Panc1 (cell line): ENCODE measurements at regions not wholly inside any gene's neighbourhood (a gene's known extent, or its start where the extent isn't known, plus 50 kb on each side); places are given as distances from the start of the nearest gene placed in this dataset.

ENCODE experiments used
- ATAC-seq: fragments of 200-7000 bp; cut with Tn5 transposase; 2 replicates; pipeline ENCODE4 v1.9.1; 2020; ENCODE audit warnings: mild to moderate bottlenecking, moderate library complexity
- BruUV-seq: library from RNA; stranded (reverse); fragments of 400-500 nt; replicated peaks from 2 replicates; lab custom pipeline; 2021; lab: Mats Ljungman, UMichigan
- CTCF ChIA-PET: fragments of 300-600 bp; sonication (Branson Sonifier 250); formaldehyde crosslinking; loops from one replicate; lab custom pipeline; 2022; ENCODE audit warnings: antibody characterized with exemption; lab: Charles Lee
- POLR2A ChIA-PET: fragments of 300-600 bp; sonication (Branson Sonifier 250); formaldehyde crosslinking; loops from one replicate; lab custom pipeline; 2022; ENCODE audit warnings: antibody characterized with exemption; lab: Charles Lee
- DNase-seq: peaks from one replicate; pipeline ENCODE4 v3.0.0-alpha.2; 2010; ENCODE audit warnings: low read depth, low spot score
- H3K27ac ChIP-seq: 2 replicates; pipeline ENCODE4 v1.5.1; 2011; ENCODE audit warnings: mild to moderate bottlenecking, low read length, inconsistent platforms
- H3K27me3 ChIP-seq: fragments of 200-500 bp; sonication (Bioruptor generic); 2 replicates; pipeline ENCODE4 v1.6.0; 2014; ENCODE audit warnings: low read length, inconsistent platforms; ENCODE audit not compliant: control insufficient read depth, insufficient read depth
- H3K36me3 ChIP-seq: fragments of 200-500 bp; sonication (Bioruptor generic); 2 replicates; pipeline ENCODE4 v1.5.1; 2014; ENCODE audit warnings: inconsistent platforms, mild to moderate bottlenecking, low read length, moderate library complexity; ENCODE audit not compliant: control insufficient read depth, insufficient read depth
- H3K4me1 ChIP-seq: 2 replicates; pipeline ENCODE4 v1.5.1; 2011; ENCODE audit warnings: inconsistent platforms, mild to moderate bottlenecking, low read length, moderate library complexity; ENCODE audit not compliant: control insufficient read depth, insufficient read depth
- H3K4me3 ChIP-seq, 2 experiments: 2 replicates each; pipeline ENCODE4 v1.5.1; 2011 to 2012; ENCODE audit warnings: low read depth in 2 of 2, low read length in 2 of 2, mild to moderate bottlenecking in 2 of 2, inconsistent platforms in 1 of 2, moderate library complexity in 1 of 2
- H3K9me3 ChIP-seq: fragments of 200-500 bp; sonication (Bioruptor generic); 2 replicates; pipeline ENCODE4 v1.5.1; 2014; ENCODE audit warnings: low read depth, mild to moderate bottlenecking, inconsistent platforms, low read length, moderate library complexity; ENCODE audit not compliant: control insufficient read depth, insufficient read depth
- POLR2AphosphoS5 ChIP-seq: IDR thresholded peaks from 2 replicates; pipeline ENCODE4 v1.6.1; 2012; ENCODE audit warnings: mild to moderate bottlenecking, low read depth, low read length, moderate library complexity
- SIN3A ChIP-seq: IDR thresholded peaks from 2 replicates; pipeline ENCODE4 v1.6.1; 2012; ENCODE audit warnings: low read depth, mild to moderate bottlenecking, low read length, moderate library complexity, borderline replicate concordance; ENCODE audit not compliant: insufficient read depth
- TCF7L2 ChIP-seq: IDR thresholded peaks from 2 replicates; pipeline ENCODE4 v1.6.1; 2011; ENCODE audit warnings: mild to moderate bottlenecking, low read depth, low read length, inconsistent platforms
- in situ Hi-C: cut with HindIII; loops from 2 replicates; pipeline ENCODE4 v1.10.0; 2016; ENCODE audit warnings: low sequenced_read_pairs, low pct_unique_long_range_greater_than_20kb
- intact Hi-C: fragments of 100-400 bp; cut with micrococcal nuclease; formaldehyde crosslinking; loops from one replicate; pipeline ENCODE4 v1.10.0; 2022; ENCODE audit not compliant: unreplicated experiment
- TF ChIP-seq, protein P1 (sequence below), 2 experiments: IDR thresholded peaks; 2 replicates each; pipeline ENCODE4 v1.6.1; 2011 to 2012; ENCODE audit warnings: low read depth in 2 of 2, control low read depth in 1 of 2, low read length in 1 of 2, mild to moderate bottlenecking in 1 of 2, moderate library complexity in 1 of 2; ENCODE audit not compliant: insufficient read depth in 1 of 2
- TF ChIP-seq, protein P2 (sequence below): fragments of 450-650 bp; IDR thresholded peaks from 2 replicates; pipeline ENCODE4 v1.5.1; 2017; ENCODE audit warnings: mild to moderate bottlenecking

DNA sequence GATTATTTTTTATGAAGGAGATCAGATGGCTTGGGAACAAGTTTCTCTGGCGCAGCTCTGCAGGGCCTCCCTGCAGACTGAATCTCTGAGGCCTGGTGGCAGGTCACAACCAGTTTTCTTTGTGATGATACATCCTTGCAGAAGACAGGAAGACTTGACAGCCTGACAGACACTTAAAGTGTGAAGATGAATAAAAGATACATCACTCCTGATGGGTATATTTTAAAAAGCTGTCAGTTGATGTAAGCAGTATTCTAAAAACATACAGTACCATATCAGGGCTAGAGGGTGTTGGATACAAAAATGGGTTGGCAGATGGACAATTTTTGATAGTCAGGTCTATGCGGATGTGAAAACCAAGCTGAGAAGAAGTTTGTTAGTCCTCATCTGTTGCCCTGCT is 239.5 kb downstream of the LHFPL1 start:
- ATAC-seq (no peak), DNase-seq (no peak)
- no peaks in the 10 kb centered on the region for H3K36me3 ChIP-seq
- ChIA-PET POLR2A (no interaction called here), CTCF (no interaction called here)
- H3K27me3 ChIP-seq = no peaks in the 10 kb centered on the region
- no TSS peak for BruUV-seq
- no peaks in the 10 kb centered on the region for H3K9me3 ChIP-seq
- no peaks in the 10 kb centered on the region for H3K4me1 ChIP-seq
- no peak overlapping the region for H3K4me3 ChIP-seq
- H3K27ac ChIP-seq = no peak overlapping the region
- in situ Hi-C loops (no loop called here), intact Hi-C loops (no loop called here)
- TF ChIP-seq TCF7L2 = no peak
- TF ChIP-seq POLR2AphosphoS5 = no peak
- TF ChIP-seq, protein P1, sequence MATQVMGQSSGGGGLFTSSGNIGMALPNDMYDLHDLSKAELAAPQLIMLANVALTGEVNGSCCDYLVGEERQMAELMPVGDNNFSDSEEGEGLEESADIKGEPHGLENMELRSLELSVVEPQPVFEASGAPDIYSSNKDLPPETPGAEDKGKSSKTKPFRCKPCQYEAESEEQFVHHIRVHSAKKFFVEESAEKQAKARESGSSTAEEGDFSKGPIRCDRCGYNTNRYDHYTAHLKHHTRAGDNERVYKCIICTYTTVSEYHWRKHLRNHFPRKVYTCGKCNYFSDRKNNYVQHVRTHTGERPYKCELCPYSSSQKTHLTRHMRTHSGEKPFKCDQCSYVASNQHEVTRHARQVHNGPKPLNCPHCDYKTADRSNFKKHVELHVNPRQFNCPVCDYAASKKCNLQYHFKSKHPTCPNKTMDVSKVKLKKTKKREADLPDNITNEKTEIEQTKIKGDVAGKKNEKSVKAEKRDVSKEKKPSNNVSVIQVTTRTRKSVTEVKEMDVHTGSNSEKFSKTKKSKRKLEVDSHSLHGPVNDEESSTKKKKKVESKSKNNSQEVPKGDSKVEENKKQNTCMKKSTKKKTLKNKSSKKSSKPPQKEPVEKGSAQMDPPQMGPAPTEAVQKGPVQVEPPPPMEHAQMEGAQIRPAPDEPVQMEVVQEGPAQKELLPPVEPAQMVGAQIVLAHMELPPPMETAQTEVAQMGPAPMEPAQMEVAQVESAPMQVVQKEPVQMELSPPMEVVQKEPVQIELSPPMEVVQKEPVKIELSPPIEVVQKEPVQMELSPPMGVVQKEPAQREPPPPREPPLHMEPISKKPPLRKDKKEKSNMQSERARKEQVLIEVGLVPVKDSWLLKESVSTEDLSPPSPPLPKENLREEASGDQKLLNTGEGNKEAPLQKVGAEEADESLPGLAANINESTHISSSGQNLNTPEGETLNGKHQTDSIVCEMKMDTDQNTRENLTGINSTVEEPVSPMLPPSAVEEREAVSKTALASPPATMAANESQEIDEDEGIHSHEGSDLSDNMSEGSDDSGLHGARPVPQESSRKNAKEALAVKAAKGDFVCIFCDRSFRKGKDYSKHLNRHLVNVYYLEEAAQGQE (IDR thresholded peaks at IDR 0.05; ENCODE audit: insufficient read depth in 1 of 2, low read depth in 2 of 2, low read length in 1 of 2) = no peak
- no peak for TF ChIP-seq SIN3A
- TF ChIP-seq, protein P2, sequence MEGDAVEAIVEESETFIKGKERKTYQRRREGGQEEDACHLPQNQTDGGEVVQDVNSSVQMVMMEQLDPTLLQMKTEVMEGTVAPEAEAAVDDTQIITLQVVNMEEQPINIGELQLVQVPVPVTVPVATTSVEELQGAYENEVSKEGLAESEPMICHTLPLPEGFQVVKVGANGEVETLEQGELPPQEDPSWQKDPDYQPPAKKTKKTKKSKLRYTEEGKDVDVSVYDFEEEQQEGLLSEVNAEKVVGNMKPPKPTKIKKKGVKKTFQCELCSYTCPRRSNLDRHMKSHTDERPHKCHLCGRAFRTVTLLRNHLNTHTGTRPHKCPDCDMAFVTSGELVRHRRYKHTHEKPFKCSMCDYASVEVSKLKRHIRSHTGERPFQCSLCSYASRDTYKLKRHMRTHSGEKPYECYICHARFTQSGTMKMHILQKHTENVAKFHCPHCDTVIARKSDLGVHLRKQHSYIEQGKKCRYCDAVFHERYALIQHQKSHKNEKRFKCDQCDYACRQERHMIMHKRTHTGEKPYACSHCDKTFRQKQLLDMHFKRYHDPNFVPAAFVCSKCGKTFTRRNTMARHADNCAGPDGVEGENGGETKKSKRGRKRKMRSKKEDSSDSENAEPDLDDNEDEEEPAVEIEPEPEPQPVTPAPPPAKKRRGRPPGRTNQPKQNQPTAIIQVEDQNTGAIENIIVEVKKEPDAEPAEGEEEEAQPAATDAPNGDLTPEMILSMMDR = no peak

DNA sequence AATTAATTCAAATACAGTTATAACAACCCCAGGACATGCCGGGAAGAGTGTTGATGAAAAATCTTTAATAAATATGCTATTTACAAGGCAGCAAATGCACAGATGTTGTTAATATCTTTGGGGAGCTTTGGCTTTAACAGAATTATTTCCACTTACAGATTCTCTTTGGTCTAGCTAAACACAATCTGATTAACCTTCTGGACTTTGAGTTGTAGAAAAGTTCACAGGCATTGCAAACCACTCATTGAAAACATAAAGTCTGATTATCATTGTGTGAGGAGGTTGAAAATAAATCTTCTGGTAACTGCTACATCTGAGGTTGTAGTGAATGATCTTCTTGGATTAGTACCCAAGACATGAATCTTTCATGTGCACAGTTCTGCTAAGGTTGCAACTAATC is 255.6 kb downstream of the LHFPL1 start:
- no peaks in the 10 kb centered on the region for H3K27me3 ChIP-seq
- in situ Hi-C loops = no loop called here
- ATAC-seq (no peak), DNase-seq (no peak)
- no peaks in the 10 kb centered on the region for H3K36me3 ChIP-seq
- no peak overlapping the region for H3K4me3 ChIP-seq
- intact Hi-C loops = no loop called here
- TF ChIP-seq, protein P1 (IDR thresholded peaks at IDR 0.05; ENCODE audit: insufficient read depth in 1 of 2, low read depth in 2 of 2, low read length in 1 of 2) = no peak
- TF ChIP-seq, protein P2 = no peak
- TF ChIP-seq TCF7L2 (no peak), SIN3A (no peak), POLR2AphosphoS5 (no peak)
- no TSS peak for BruUV-seq
- POLR2A ChIA-PET = no interaction called here
- H3K27ac ChIP-seq = no peak overlapping the region
- no peaks in the 10 kb centered on the region for H3K4me1 ChIP-seq
- CTCF ChIA-PET = no interaction called here
- H3K9me3 ChIP-seq = no peaks in the 10 kb centered on the region
